HG02852 (cell line): ENCODE measurements at regions not wholly inside any gene's neighbourhood (a gene's known extent, or its start where the extent isn't known, plus 50 kb on each side); places are given as distances from the start of the nearest gene placed in this dataset.
"Not testable (repeated sequence)": the region's sequence is repeated elsewhere in the genome, so short reads cannot be mapped to it uniquely, and the experiment has no call there.

Experiments
- ATAC-seq: cut with Tn5 transposase; IDR thresholded peaks from one replicate; pipeline ENCODE4 v1.9.1; 2021; ENCODE audit warnings: mild to moderate bottlenecking, moderate library complexity; ENCODE audit not compliant: unreplicated experiment

- ATAC-seq: no peak
Measured at GRCh38 chr4:28436191-28437080, 1575.8 kb downstream of the STIM2 start.

- no peak for ATAC-seq
Measured at GRCh38 chr4:28443371-28443770, 1582.7 kb downstream of the STIM2 start.

- no peak for ATAC-seq
Measured at GRCh38 chr4:28443801-28444412, 1583.3 kb downstream of the STIM2 start.

GRCh38 chr4:28444886-28445496 is 1584.3 kb downstream of the STIM2 start:
- ATAC-seq: no peak

GRCh38 chr4:28449085-28449484 is 1588.4 kb downstream of the STIM2 start:
- ATAC-seq: no peak

- no peak for ATAC-seq
Measured at GRCh38 chr4:28451346-28451745, 1590.7 kb downstream of the STIM2 start.

- ATAC-seq: no peak
Measured at GRCh38 chr4:28462766-28463700, 1602.4 kb downstream of the STIM2 start.

GRCh38 chr4:28464823-28465222 is 1604.2 kb downstream of the STIM2 start:
- no peak for ATAC-seq

- ATAC-seq: not testable (repeated sequence)
Measured at GRCh38 chr4:28466886-28467285, 1606.2 kb downstream of the STIM2 start.

- no peak for ATAC-seq
Measured at GRCh38 chr4:28469387-28469786, 1608.7 kb downstream of the STIM2 start.

- ATAC-seq: no peak
Measured at GRCh38 chr4:28469886-28470285, 1609.2 kb downstream of the STIM2 start.

- ATAC-seq: no peak
Measured at GRCh38 chr4:28475381-28475780, 1614.7 kb downstream of the STIM2 start.

GRCh38 chr4:28479666-28480065 is 1619.0 kb downstream of the STIM2 start:
- ATAC-seq: no peak

GRCh38 chr4:28481565-28481964 is 1620.9 kb downstream of the STIM2 start:
- ATAC-seq: no peak

GRCh38 chr4:28482580-28483270 is 1622.1 kb downstream of the STIM2 start:
- no peak for ATAC-seq

- no peak for ATAC-seq
Measured at GRCh38 chr4:28488021-28488420, 1627.4 kb downstream of the STIM2 start.

- ATAC-seq: no peak
Measured at GRCh38 chr4:28490669-28491068, 1630.0 kb downstream of the STIM2 start.

GRCh38 chr4:28505064-28505463 is 1644.4 kb downstream of the STIM2 start:
- ATAC-seq: no peak

- ATAC-seq: no peak
Measured at GRCh38 chr4:28508636-28509035, 1648.0 kb downstream of the STIM2 start.

GRCh38 chr4:28514766-28515165 is 1654.1 kb downstream of the STIM2 start:
- ATAC-seq: not testable (repeated sequence)
